Panc1 (cell line): ENCODE measurements at regions not wholly inside any gene's neighbourhood (a gene's known extent, or its start where the extent isn't known, plus 50 kb on each side); places are given as distances from the start of the nearest gene placed in this dataset.

Experiments used
- ATAC-seq: fragments of 200-7000 bp; cut with Tn5 transposase; 2 replicates; pipeline ENCODE4 v1.9.1; 2020; ENCODE audit warnings: mild to moderate bottlenecking, moderate library complexity
- BruUV-seq: library from RNA; stranded (reverse); fragments of 400-500 nt; replicated peaks from 2 replicates; lab custom pipeline; 2021; lab: Mats Ljungman, UMichigan
- CTCF ChIA-PET: fragments of 300-600 bp; sonication (Branson Sonifier 250); formaldehyde crosslinking; loops from one replicate; lab custom pipeline; 2022; ENCODE audit warnings: antibody characterized with exemption; lab: Charles Lee
- POLR2A ChIA-PET: fragments of 300-600 bp; sonication (Branson Sonifier 250); formaldehyde crosslinking; loops from one replicate; lab custom pipeline; 2022; ENCODE audit warnings: antibody characterized with exemption; lab: Charles Lee
- DNase-seq: peaks from one replicate; pipeline ENCODE4 v3.0.0-alpha.2; 2010; ENCODE audit warnings: low read depth, low spot score
- H3K27ac ChIP-seq: 2 replicates; pipeline ENCODE4 v1.5.1; 2011; ENCODE audit warnings: mild to moderate bottlenecking, low read length, inconsistent platforms
- H3K27me3 ChIP-seq: fragments of 200-500 bp; sonication (Bioruptor generic); 2 replicates; pipeline ENCODE4 v1.6.0; 2014; ENCODE audit warnings: low read length, inconsistent platforms; ENCODE audit not compliant: control insufficient read depth, insufficient read depth
- H3K36me3 ChIP-seq: fragments of 200-500 bp; sonication (Bioruptor generic); 2 replicates; pipeline ENCODE4 v1.5.1; 2014; ENCODE audit warnings: inconsistent platforms, mild to moderate bottlenecking, low read length, moderate library complexity; ENCODE audit not compliant: control insufficient read depth, insufficient read depth
- H3K4me1 ChIP-seq: 2 replicates; pipeline ENCODE4 v1.5.1; 2011; ENCODE audit warnings: inconsistent platforms, mild to moderate bottlenecking, low read length, moderate library complexity; ENCODE audit not compliant: control insufficient read depth, insufficient read depth
- H3K4me3 ChIP-seq, 2 experiments: 2 replicates each; pipeline ENCODE4 v1.5.1; 2011 to 2012; ENCODE audit warnings: low read depth in 2 of 2, low read length in 2 of 2, mild to moderate bottlenecking in 2 of 2, inconsistent platforms in 1 of 2, moderate library complexity in 1 of 2
- H3K9me3 ChIP-seq: fragments of 200-500 bp; sonication (Bioruptor generic); 2 replicates; pipeline ENCODE4 v1.5.1; 2014; ENCODE audit warnings: low read depth, mild to moderate bottlenecking, inconsistent platforms, low read length, moderate library complexity; ENCODE audit not compliant: control insufficient read depth, insufficient read depth
- CTCF ChIP-seq: fragments of 450-650 bp; IDR thresholded peaks from 2 replicates; pipeline ENCODE4 v1.5.1; 2017; ENCODE audit warnings: mild to moderate bottlenecking
- POLR2AphosphoS5 ChIP-seq: IDR thresholded peaks from 2 replicates; pipeline ENCODE4 v1.6.1; 2012; ENCODE audit warnings: mild to moderate bottlenecking, low read depth, low read length, moderate library complexity
- REST ChIP-seq, 2 experiments: IDR thresholded peaks; 2 replicates each; pipeline ENCODE4 v1.6.1; 2011 to 2012; ENCODE audit warnings: low read depth in 2 of 2, control low read depth in 1 of 2, low read length in 1 of 2, mild to moderate bottlenecking in 1 of 2, moderate library complexity in 1 of 2; ENCODE audit not compliant: insufficient read depth in 1 of 2
- SIN3A ChIP-seq: IDR thresholded peaks from 2 replicates; pipeline ENCODE4 v1.6.1; 2012; ENCODE audit warnings: low read depth, mild to moderate bottlenecking, low read length, moderate library complexity, borderline replicate concordance; ENCODE audit not compliant: insufficient read depth
- TCF7L2 ChIP-seq: IDR thresholded peaks from 2 replicates; pipeline ENCODE4 v1.6.1; 2011; ENCODE audit warnings: mild to moderate bottlenecking, low read depth, low read length, inconsistent platforms
- in situ Hi-C: cut with HindIII; loops from 2 replicates; pipeline ENCODE4 v1.10.0; 2016; ENCODE audit warnings: low sequenced_read_pairs, low pct_unique_long_range_greater_than_20kb
- intact Hi-C: fragments of 100-400 bp; cut with micrococcal nuclease; formaldehyde crosslinking; loops from one replicate; pipeline ENCODE4 v1.10.0; 2022; ENCODE audit not compliant: unreplicated experiment

GRCh38 chr12:78580296-78580695 is 284.3 kb upstream of the SYT1 start:
- no peak for ATAC-seq
- BruUV-seq, result no TSS peak
- CTCF ChIA-PET, result no interaction called here
- Histone ChIP-seq H3K27me3 (no peaks in the 10 kb centered on the region), H3K4me1 (no peaks in the 10 kb centered on the region), H3K36me3 (no peaks in the 10 kb centered on the region), H3K4me3 (no peak overlapping the region), H3K9me3 (peaks cover 9% of the 10 kb centered on the region; the same call in 1 of the 2 replicates), H3K27ac (no peak overlapping the region)
- DNase-seq, result no peak
- intact Hi-C loops (loop anchor here (10.0 kb wide), 1 partner anchor 395 kb away; no protein-coding TSS in a partner anchor), in situ Hi-C loops (no loop called here)
- POLR2A ChIA-PET, result no interaction called here
- TF ChIP-seq POLR2AphosphoS5, result no peak
- no peak for TF ChIP-seq TCF7L2
- no peak for TF ChIP-seq SIN3A
- TF ChIP-seq REST (IDR thresholded peaks at IDR 0.05; ENCODE audit: insufficient read depth in 1 of 2, low read depth in 2 of 2, low read length in 1 of 2), result no peak
- no peak for TF ChIP-seq CTCF

GRCh38 chr12:78584695-78585094 is 279.9 kb upstream of the SYT1 start:
- no TSS peak for BruUV-seq
- TF ChIP-seq SIN3A (no peak), CTCF (peak; percentile 36)
- ChIA-PET POLR2A (no interaction called here), CTCF (no interaction called here)
- no peak overlapping the region for H3K4me3 ChIP-seq
- in situ Hi-C loops (no loop called here), intact Hi-C loops (loop anchor here (10.0 kb wide), 1 partner anchor 400 kb away; no protein-coding TSS in a partner anchor)
- ATAC-seq (no peak), DNase-seq (no peak)
- no peaks in the 10 kb centered on the region for H3K36me3 ChIP-seq
- peaks cover 19% of the 10 kb centered on the region; the same call in 1 of the 2 replicates for H3K9me3 ChIP-seq
- no peaks in the 10 kb centered on the region for H3K27me3 ChIP-seq
- no peaks in the 10 kb centered on the region for H3K4me1 ChIP-seq
- no peak overlapping the region for H3K27ac ChIP-seq
